Parathyroid adenoma (tissue), 2 donors: ENCODE measurements at regions not wholly inside any gene's neighbourhood (a gene's known extent, or its start where the extent isn't known, plus 50 kb on each side); places are given as distances from the start of the nearest gene placed in this dataset.

ENCODE experiments used
- H2AFZ ChIP-seq: fragments of 300-600 bp; sonication (generic); one replicate; pipeline ENCODE4 v1.7.0; 2017; ENCODE audit warnings: antibody characterized with exemption, mild to moderate bottlenecking
- H3K27ac ChIP-seq: fragments of 300-600 bp; sonication (generic); one replicate; pipeline ENCODE4 v1.7.0; 2017
- H3K27me3 ChIP-seq: fragments of 300-600 bp; sonication (generic); one replicate; pipeline ENCODE4 v1.7.0; 2017; ENCODE audit warnings: low read length; ENCODE audit not compliant: control insufficient read depth, insufficient read depth
- H3K36me3 ChIP-seq: fragments of 300-600 bp; sonication (generic); one replicate; pipeline ENCODE4 v1.7.0; 2017; ENCODE audit warnings: low read length; ENCODE audit not compliant: control insufficient read depth, insufficient read depth
- H3K4me1 ChIP-seq: fragments of 300-600 bp; sonication (generic); one replicate; pipeline ENCODE4 v1.7.0; 2017; ENCODE audit warnings: control low read depth
- H3K4me2 ChIP-seq: fragments of 300-600 bp; sonication (generic); one replicate; pipeline ENCODE4 v1.7.0; 2017; ENCODE audit warnings: low read length
- H3K4me3 ChIP-seq: fragments of 300-600 bp; sonication (generic); one replicate; pipeline ENCODE4 v1.7.0; 2017; ENCODE audit warnings: low read depth, low read length
- H3K79me2 ChIP-seq: fragments of 300-600 bp; sonication (generic); one replicate; pipeline ENCODE4 v1.7.0; 2017; ENCODE audit warnings: control low read depth
- H3K9ac ChIP-seq: fragments of 300-600 bp; sonication (generic); one replicate; pipeline ENCODE4 v1.7.0; 2017; ENCODE audit warnings: mild to moderate bottlenecking
- H3K9me3 ChIP-seq: fragments of 300-600 bp; sonication (generic); one replicate; pipeline ENCODE4 v1.7.0; 2017; ENCODE audit warnings: low read length; ENCODE audit not compliant: control insufficient read depth
- CTCF ChIP-seq: fragments of 300-600 bp; sonication (generic); IDR thresholded peaks from one replicate; pipeline ENCODE4 v1.7.0; 2017; ENCODE audit warnings: antibody characterized with exemption, mild to moderate bottlenecking
- donor health status: primary hyperparathyroidism.

GRCh38 chr10:47076949-47077361 is 165.7 kb downstream of the PTPN20 start:
- no peak overlapping the region for H3K9ac ChIP-seq
- no peaks in the 10 kb centered on the region for H3K9me3 ChIP-seq
- no peaks in the 10 kb centered on the region for H3K27me3 ChIP-seq
- no peaks in the 10 kb centered on the region for H3K36me3 ChIP-seq
- H3K79me2 ChIP-seq = no peaks in the 10 kb centered on the region
- H3K4me3 ChIP-seq = no peak overlapping the region
- H3K4me2 ChIP-seq = no peak overlapping the region
- TF ChIP-seq CTCF = no peak
- H3K4me1 ChIP-seq = no peaks in the 10 kb centered on the region
- no peak overlapping the region for H2AFZ ChIP-seq
- H3K27ac ChIP-seq = no peak overlapping the region

- no peak for TF ChIP-seq CTCF
- Histone ChIP-seq H3K9me3 (no peaks in the 10 kb centered on the region), H2AFZ (no peak overlapping the region), H3K36me3 (no peaks in the 10 kb centered on the region), H3K4me1 (no peaks in the 10 kb centered on the region), H3K4me3 (no peak overlapping the region), H3K79me2 (no peaks in the 10 kb centered on the region), H3K4me2 (no peak overlapping the region), H3K27ac (no peak overlapping the region), H3K27me3 (no peaks in the 10 kb centered on the region), H3K9ac (no peak overlapping the region)
These were observed 166.2 kb downstream of the PTPN20 start for GRCh38 chr10:47077386-47077785.

- no peaks in the 10 kb centered on the region for H3K27me3 ChIP-seq
- no peak overlapping the region for H3K4me2 ChIP-seq
- H3K4me1 ChIP-seq = no peaks in the 10 kb centered on the region
- no peak overlapping the region for H3K4me3 ChIP-seq
- no peak overlapping the region for H3K27ac ChIP-seq
- H3K9ac ChIP-seq = no peak overlapping the region
- no peaks in the 10 kb centered on the region for H3K9me3 ChIP-seq
- H3K79me2 ChIP-seq = no peaks in the 10 kb centered on the region
- H3K36me3 ChIP-seq = no peaks in the 10 kb centered on the region
- no peak overlapping the region for H2AFZ ChIP-seq
- no peak for TF ChIP-seq CTCF
These were observed 166.7 kb downstream of the PTPN20 start for GRCh38 chr10:47077941-47078340.

DNA sequence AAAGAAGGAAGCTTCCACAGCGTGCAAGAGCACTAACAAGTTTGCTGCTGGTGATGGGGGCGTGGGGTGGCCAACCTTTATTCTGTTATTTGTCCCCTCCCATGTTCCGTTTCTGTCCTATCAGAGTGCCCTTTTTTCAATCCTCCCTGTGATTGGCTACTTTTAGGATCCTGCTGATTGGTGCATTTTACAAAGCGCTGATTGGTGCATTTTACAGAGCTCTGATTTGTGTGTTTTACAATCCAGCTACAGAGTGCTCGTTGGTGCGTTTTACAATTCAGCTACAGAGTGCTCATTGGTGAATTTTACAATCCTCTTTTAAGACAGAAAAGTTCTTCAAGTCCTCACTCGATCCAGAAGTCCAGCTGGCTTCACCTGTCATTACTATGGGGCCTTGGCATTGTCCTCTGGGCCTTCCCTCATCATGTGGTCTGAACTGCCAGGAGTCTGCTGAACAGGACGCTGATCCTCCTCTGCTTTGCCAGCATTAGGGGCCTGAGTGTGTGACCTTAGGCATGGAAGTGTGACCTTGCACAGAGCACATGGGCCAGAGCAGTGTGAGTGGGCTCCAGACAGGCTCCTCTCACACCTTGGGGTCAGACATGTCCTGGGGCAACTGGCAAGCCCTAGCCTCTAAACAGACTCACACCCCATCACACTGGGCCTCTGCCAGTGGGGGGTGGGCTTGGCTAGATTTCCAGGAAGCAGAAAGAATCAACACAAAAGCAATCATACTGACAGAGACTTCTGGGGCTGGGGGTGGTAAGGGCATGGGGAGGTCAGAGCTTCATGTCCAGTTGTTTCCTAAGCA is 167.4 kb downstream of the PTPN20 start:
- Histone ChIP-seq H3K27ac (no peak overlapping the region), H3K79me2 (no peaks in the 10 kb centered on the region), H3K4me3 (no peak overlapping the region), H2AFZ (no peak overlapping the region), H3K27me3 (no peaks in the 10 kb centered on the region), H3K4me2 (no peak overlapping the region), H3K4me1 (no peaks in the 10 kb centered on the region), H3K36me3 (no peaks in the 10 kb centered on the region), H3K9ac (no peak overlapping the region), H3K9me3 (no peaks in the 10 kb centered on the region)
- TF ChIP-seq CTCF = no peak

DNA sequence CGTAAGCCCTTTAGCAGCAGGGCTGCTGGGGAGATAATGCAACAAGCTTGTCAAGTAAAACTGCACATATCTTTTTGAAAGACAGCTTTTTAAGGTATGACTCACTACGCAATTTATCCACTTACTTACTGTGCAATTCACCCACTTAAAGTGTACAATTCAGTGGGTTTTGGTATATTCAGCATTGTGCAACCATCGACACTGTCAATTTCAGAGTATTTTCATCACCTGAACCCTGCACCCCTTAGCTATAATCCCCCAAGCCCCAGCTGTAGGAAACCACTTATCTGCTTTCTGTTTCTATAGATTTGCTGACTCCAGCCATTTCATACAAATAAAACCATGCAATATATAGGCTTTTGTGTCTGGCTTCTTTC is 168.0 kb downstream of the PTPN20 start:
- H3K27me3 ChIP-seq = no peaks in the 10 kb centered on the region
- no peak overlapping the region for H3K27ac ChIP-seq
- no peak overlapping the region for H3K9ac ChIP-seq
- no peak overlapping the region for H2AFZ ChIP-seq
- H3K36me3 ChIP-seq = no peaks in the 10 kb centered on the region
- no peak overlapping the region for H3K4me2 ChIP-seq
- H3K9me3 ChIP-seq = no peaks in the 10 kb centered on the region
- H3K4me1 ChIP-seq = no peaks in the 10 kb centered on the region
- no peak for TF ChIP-seq CTCF
- no peak overlapping the region for H3K4me3 ChIP-seq
- H3K79me2 ChIP-seq = no peaks in the 10 kb centered on the region
